ENCODE measurements at regions not wholly inside any gene's neighbourhood (a gene's known extent, or its start where the extent isn't known, plus 50 kb on each side); places are given as distances from the start of the nearest gene placed in this dataset.

DNA sequence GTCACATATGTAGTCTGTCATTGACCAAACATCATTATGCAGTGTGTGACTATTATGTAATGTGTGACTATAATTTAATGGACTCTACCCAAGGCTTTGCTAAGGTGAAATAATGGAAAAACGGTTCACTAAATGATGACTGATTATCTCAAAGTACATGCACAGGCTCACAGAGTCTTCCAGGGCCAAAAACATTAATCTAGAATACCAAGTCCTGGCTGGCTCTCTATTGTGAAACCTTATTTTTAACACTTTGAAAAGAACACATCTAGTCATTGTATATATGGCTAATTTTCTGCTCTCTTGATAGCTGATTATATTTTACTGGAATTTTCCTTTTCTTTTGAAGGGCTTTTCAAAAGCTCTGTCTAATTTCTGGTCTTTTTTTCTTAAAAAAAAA is 102.9 kb upstream of the THUMPD2 start (continued):
- TF ChIP-seq, protein P1, sequence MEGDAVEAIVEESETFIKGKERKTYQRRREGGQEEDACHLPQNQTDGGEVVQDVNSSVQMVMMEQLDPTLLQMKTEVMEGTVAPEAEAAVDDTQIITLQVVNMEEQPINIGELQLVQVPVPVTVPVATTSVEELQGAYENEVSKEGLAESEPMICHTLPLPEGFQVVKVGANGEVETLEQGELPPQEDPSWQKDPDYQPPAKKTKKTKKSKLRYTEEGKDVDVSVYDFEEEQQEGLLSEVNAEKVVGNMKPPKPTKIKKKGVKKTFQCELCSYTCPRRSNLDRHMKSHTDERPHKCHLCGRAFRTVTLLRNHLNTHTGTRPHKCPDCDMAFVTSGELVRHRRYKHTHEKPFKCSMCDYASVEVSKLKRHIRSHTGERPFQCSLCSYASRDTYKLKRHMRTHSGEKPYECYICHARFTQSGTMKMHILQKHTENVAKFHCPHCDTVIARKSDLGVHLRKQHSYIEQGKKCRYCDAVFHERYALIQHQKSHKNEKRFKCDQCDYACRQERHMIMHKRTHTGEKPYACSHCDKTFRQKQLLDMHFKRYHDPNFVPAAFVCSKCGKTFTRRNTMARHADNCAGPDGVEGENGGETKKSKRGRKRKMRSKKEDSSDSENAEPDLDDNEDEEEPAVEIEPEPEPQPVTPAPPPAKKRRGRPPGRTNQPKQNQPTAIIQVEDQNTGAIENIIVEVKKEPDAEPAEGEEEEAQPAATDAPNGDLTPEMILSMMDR (conservative IDR thresholded peaks at IDR 0.05; ENCODE audit: low read depth in 2 of 2) = no peak
- TF ChIP-seq, protein P2, sequence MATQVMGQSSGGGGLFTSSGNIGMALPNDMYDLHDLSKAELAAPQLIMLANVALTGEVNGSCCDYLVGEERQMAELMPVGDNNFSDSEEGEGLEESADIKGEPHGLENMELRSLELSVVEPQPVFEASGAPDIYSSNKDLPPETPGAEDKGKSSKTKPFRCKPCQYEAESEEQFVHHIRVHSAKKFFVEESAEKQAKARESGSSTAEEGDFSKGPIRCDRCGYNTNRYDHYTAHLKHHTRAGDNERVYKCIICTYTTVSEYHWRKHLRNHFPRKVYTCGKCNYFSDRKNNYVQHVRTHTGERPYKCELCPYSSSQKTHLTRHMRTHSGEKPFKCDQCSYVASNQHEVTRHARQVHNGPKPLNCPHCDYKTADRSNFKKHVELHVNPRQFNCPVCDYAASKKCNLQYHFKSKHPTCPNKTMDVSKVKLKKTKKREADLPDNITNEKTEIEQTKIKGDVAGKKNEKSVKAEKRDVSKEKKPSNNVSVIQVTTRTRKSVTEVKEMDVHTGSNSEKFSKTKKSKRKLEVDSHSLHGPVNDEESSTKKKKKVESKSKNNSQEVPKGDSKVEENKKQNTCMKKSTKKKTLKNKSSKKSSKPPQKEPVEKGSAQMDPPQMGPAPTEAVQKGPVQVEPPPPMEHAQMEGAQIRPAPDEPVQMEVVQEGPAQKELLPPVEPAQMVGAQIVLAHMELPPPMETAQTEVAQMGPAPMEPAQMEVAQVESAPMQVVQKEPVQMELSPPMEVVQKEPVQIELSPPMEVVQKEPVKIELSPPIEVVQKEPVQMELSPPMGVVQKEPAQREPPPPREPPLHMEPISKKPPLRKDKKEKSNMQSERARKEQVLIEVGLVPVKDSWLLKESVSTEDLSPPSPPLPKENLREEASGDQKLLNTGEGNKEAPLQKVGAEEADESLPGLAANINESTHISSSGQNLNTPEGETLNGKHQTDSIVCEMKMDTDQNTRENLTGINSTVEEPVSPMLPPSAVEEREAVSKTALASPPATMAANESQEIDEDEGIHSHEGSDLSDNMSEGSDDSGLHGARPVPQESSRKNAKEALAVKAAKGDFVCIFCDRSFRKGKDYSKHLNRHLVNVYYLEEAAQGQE (IDR thresholded peaks at IDR 0.05; ENCODE audit: unreplicated experiment) = no peak

DNA sequence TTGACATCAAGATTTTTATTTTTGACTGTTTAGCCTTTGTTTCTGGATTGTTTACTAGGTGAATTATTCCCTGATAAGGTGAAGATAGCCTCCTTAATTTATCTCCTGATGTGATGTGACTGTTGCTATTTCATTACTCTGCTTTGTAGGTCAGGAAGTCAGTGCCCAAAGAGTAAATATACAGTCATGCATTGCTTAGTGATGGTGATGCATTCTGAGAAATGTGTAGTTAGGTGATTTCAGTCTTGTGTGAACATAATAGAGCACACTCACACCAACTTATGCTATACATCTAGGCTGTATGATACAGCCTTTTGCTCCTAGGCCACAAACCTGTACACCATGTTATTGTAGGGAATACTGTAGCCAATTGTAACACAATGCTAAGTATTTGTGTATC is 102.4 kb upstream of the THUMPD2 start:
- no peak for DNase-seq (ENCODE audit: low spot score)
- H3K4me3 ChIP-seq = no peak overlapping the region
- no peaks in the 10 kb centered on the region for H3K36me3 ChIP-seq (ENCODE audit: insufficient read depth)
- no peaks in the 10 kb centered on the region for H3K4me1 ChIP-seq (ENCODE audit: insufficient read depth)
- H3K27ac Mint-ChIP-seq = no peak overlapping the region
- no peaks in the 10 kb centered on the region for H3F3A ChIP-seq (replicated peaks; ENCODE audit: low read depth)
- peaks cover 4% of the 10 kb centered on the region for H3K27me3 Mint-ChIP-seq (ENCODE audit: insufficient read depth, low read depth, poor library complexity)
- no peaks in the 10 kb centered on the region for H3K79me2 ChIP-seq (replicated peaks; ENCODE audit: insufficient read depth)
- no peaks in the 10 kb centered on the region for H3K27me3 ChIP-seq (ENCODE audit: insufficient read depth)
- no peak overlapping the region for H3K4me3 Mint-ChIP-seq
- peaks cover 6% of the 10 kb centered on the region; the same call in 1 of the 2 replicates for H3K9me2 ChIP-seq (ENCODE audit: insufficient read depth)
- H3K9me3 Mint-ChIP-seq = peaks cover 5% of the 10 kb centered on the region; the same call in 1 of the 3 replicates
- no peaks in the 10 kb centered on the region for H3K4me1 Mint-ChIP-seq
- no peaks in the 10 kb centered on the region for H4K20me1 ChIP-seq (replicated peaks; ENCODE audit: insufficient read depth)
- H3K27ac ChIP-seq (ENCODE audit: low read depth) = no peak overlapping the region
- no peak overlapping the region for H3K4me2 ChIP-seq
- H2AFZ ChIP-seq = no peak overlapping the region
- no peak for ATAC-seq
- no peaks in the 10 kb centered on the region for H3K36me3 Mint-ChIP-seq (ENCODE audit: low read depth)
- TF ChIP-seq EZH2 (IDR thresholded peaks at IDR 0.05; ENCODE audit: low read depth, unreplicated experiment) (no peak), CREB1 (CRISPR knock-in tag; IDR thresholded peaks at IDR 0.05; ENCODE audit: low read depth) (no peak), STAT1 (IDR thresholded peaks at IDR 0.05; ENCODE audit: unreplicated experiment) (no peak), POLR2AphosphoS5 (IDR thresholded peaks at IDR 0.05; ENCODE audit: low read depth) (no peak), JUNB (IDR thresholded peaks at IDR 0.05; ENCODE audit: unreplicated experiment) (no peak), EZH2phosphoT487 (IDR thresholded peaks at IDR 0.05; ENCODE audit: unreplicated experiment) (no peak), ZNF114 (CRISPR knock-in tag; IDR thresholded peaks at IDR 0.05) (no peak)
- TF ChIP-seq, protein P2 (IDR thresholded peaks at IDR 0.05; ENCODE audit: unreplicated experiment) = no peak
- TF ChIP-seq, protein P1 (conservative IDR thresholded peaks at IDR 0.05; ENCODE audit: low read depth in 2 of 2) = no peak

Measured in GM23338 (cell line).